Osteocyte (in vitro differentiated cells): ENCODE measurements at regions not wholly inside any gene's neighbourhood (a gene's known extent, or its start where the extent isn't known, plus 50 kb on each side); places are given as distances from the start of the nearest gene placed in this dataset.
"Not testable (repeated sequence)": the region's sequence is repeated elsewhere in the genome, so short reads cannot be mapped to it uniquely, and the experiment has no call there.

ENCODE experiments used
- DNase-seq: peaks from one replicate; pipeline ENCODE4 v3.0.0; 2021; ENCODE audit warnings: mixed read lengths; ENCODE audit not compliant: unreplicated experiment; ENCODE audit errors: extremely low spot score
- H3K27ac Mint-ChIP-seq: one replicate; pipeline ENCODE4 v1.8.0; 2021; ENCODE audit warnings: mild to moderate bottlenecking, mixed read lengths; ENCODE audit not compliant: unreplicated experiment
- H3K27me3 Mint-ChIP-seq: one replicate; pipeline ENCODE4 v1.8.0; 2021; ENCODE audit warnings: mixed read lengths; ENCODE audit not compliant: unreplicated experiment
- H3K36me3 Mint-ChIP-seq: one replicate; pipeline ENCODE4 v1.8.0; 2021; ENCODE audit warnings: mixed read lengths; ENCODE audit not compliant: unreplicated experiment
- H3K4me1 Mint-ChIP-seq: one replicate; pipeline ENCODE4 v1.8.0; 2021; ENCODE audit warnings: mixed read lengths; ENCODE audit not compliant: unreplicated experiment
- H3K4me3 Mint-ChIP-seq: one replicate; pipeline ENCODE4 v1.8.0; 2021; ENCODE audit warnings: mild to moderate bottlenecking, moderate library complexity, mixed read lengths; ENCODE audit not compliant: unreplicated experiment
- H3K9me3 Mint-ChIP-seq: one replicate; pipeline ENCODE4 v1.8.0; 2021; ENCODE audit warnings: mixed read lengths; ENCODE audit not compliant: unreplicated experiment
- CTCF ChIP-seq: fragments of 200-600 bp; sonication (generic); IDR thresholded peaks from 2 replicates; pipeline ENCODE4 v1.5.0; 2021; ENCODE audit warnings: antibody characterized with exemption, mild to moderate bottlenecking, moderate library complexity

- Mint-ChIP-seq H3K27ac (no peak overlapping the region), H3K36me3 (no peaks in the 10 kb centered on the region), H3K9me3 (peaks cover 3% of the 10 kb centered on the region), H3K4me1 (no peaks in the 10 kb centered on the region), H3K4me3 (no peak overlapping the region), H3K27me3 (peaks cover 20% of the 10 kb centered on the region)
- no peak for TF ChIP-seq CTCF
- no peak for DNase-seq
Observed at GRCh38 chr2:204159526-204159925, 223.0 kb downstream of the ICOS start.

- H3K4me1 Mint-ChIP-seq = no peaks in the 10 kb centered on the region
- H3K4me3 Mint-ChIP-seq = no peak overlapping the region
- peaks cover 3% of the 10 kb centered on the region for H3K9me3 Mint-ChIP-seq
- DNase-seq = no peak
- H3K27ac Mint-ChIP-seq = no peak overlapping the region
- no peak for TF ChIP-seq CTCF
- H3K27me3 Mint-ChIP-seq = peaks cover 19% of the 10 kb centered on the region
- no peaks in the 10 kb centered on the region for H3K36me3 Mint-ChIP-seq
Observed at GRCh38 chr2:204160989-204161388, 224.4 kb downstream of the ICOS start.

- no peak for TF ChIP-seq CTCF
- Mint-ChIP-seq H3K27ac (no peak overlapping the region), H3K9me3 (peaks cover 3% of the 10 kb centered on the region), H3K36me3 (no peaks in the 10 kb centered on the region), H3K27me3 (peaks cover 24% of the 10 kb centered on the region), H3K4me3 (no peak overlapping the region), H3K4me1 (no peaks in the 10 kb centered on the region)
- no peak for DNase-seq
Observed at GRCh38 chr2:204161886-204162285, 225.3 kb downstream of the ICOS start.

- Mint-ChIP-seq H3K36me3 (peaks cover 2% of the 10 kb centered on the region), H3K27ac (no peak overlapping the region), H3K27me3 (peaks cover 22% of the 10 kb centered on the region), H3K9me3 (no peaks in the 10 kb centered on the region), H3K4me3 (no peak overlapping the region), H3K4me1 (no peaks in the 10 kb centered on the region)
- DNase-seq = no peak
- no peak for TF ChIP-seq CTCF
Observed at GRCh38 chr2:204166961-204167360, 230.4 kb downstream of the ICOS start.

GRCh38 chr2:204167670-204168069 lies 231.1 kb downstream of the ICOS start:
- H3K36me3 Mint-ChIP-seq, H3K27ac Mint-ChIP-seq: not testable (repeated sequence)

GRCh38 chr2:204170411-204170810 lies 233.8 kb downstream of the ICOS start:
- TF ChIP-seq CTCF = no peak

More at GRCh38 chr2:204167670-204168069, 231.1 kb downstream of the ICOS start:
- not testable (repeated sequence) for H3K4me3 Mint-ChIP-seq, H3K4me1 Mint-ChIP-seq, DNase-seq, H3K9me3 Mint-ChIP-seq
- peaks cover 22% of the 10 kb centered on the region for H3K27me3 Mint-ChIP-seq

More at GRCh38 chr2:204170411-204170810, 233.8 kb downstream of the ICOS start:
- peaks cover 26% of the 10 kb centered on the region for H3K27me3 Mint-ChIP-seq
- no peak for DNase-seq
- no peaks in the 10 kb centered on the region for H3K9me3 Mint-ChIP-seq
- H3K4me1 Mint-ChIP-seq = no peaks in the 10 kb centered on the region
- H3K4me3 Mint-ChIP-seq = no peak overlapping the region
- no peak overlapping the region for H3K27ac Mint-ChIP-seq
- H3K36me3 Mint-ChIP-seq = peaks cover 2% of the 10 kb centered on the region
